HL-60 (cell line): ENCODE measurements at regions not wholly inside any gene's neighbourhood (a gene's known extent, or its start where the extent isn't known, plus 50 kb on each side); places are given as distances from the start of the nearest gene placed in this dataset.

Source experiments
- CTCF ChIP-seq: IDR thresholded peaks from one replicate; pipeline ENCODE4 v1.5.1; 2011; ENCODE audit warnings: low read length, control low read depth, inconsistent platforms; ENCODE audit not compliant: insufficient read depth
- REST ChIP-seq: IDR thresholded peaks from 2 replicates; pipeline ENCODE4 v1.6.1; 2012; ENCODE audit warnings: low read depth; ENCODE audit not compliant: insufficient replicate concordance
- SPI1 ChIP-seq: IDR thresholded peaks from 2 replicates; pipeline ENCODE4 v1.6.1; 2012; ENCODE audit warnings: low read depth, mild to moderate bottlenecking, borderline replicate concordance

DNA sequence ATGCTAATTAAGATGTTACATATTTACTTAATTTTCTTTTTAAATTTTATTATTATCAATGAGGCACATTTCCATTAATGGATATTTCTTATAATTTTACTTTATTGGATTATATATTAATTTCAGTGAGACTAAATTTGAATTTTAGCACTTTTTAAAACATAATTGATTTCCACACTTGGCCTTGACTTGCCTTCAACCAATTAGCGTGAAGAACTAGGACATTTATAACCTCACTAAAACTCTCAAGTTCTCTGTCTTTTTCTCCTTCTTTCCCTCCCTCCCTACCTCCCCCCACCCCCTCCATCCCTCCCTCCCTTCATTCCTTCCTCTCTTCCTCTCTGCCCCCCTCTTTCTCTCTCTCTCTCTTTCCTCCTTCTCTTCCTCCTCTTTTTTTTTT, 1618.1 kb downstream of the C4orf33 start:
- TF ChIP-seq CTCF (no peak), SPI1 (no peak), REST (no peak)
